Adrenal gland (tissue), 9 donors: ENCODE measurements at regions not wholly inside any gene's neighbourhood (a gene's known extent, or its start where the extent isn't known, plus 50 kb on each side); places are given as distances from the start of the nearest gene placed in this dataset.

Experiments used
- DNase-seq, 7 donors: peaks; one replicate each; pipeline ENCODE4 v3.0.0-alpha.2; 2019 to 2020
- H3K27ac ChIP-seq, 5 donors: fragments of 200-600 bp; sonication (generic) in 4 of 5; 1 replicate in 3 of 5; 2 replicates in 2 of 5; pipeline versions ENCODE4 v1.5.1 to v1.8.0; 2016 to 2020; ENCODE audit warnings: mild to moderate bottlenecking in 1 of 5
- H3K27me3 ChIP-seq: fragments of 200-600 bp; 2 replicates; pipeline ENCODE4 v1.8.0; 2021
- H3K36me3 ChIP-seq, 2 donors: fragments of 200-600 bp; replicated peaks in 1 of 2; 1 replicate in 1 of 2; 2 replicates in 1 of 2; pipeline versions ENCODE4 v1.5.1 to v1.8.0; 2018 to 2022
- H3K4me1 ChIP-seq, 2 donors: fragments of 200-600 bp; replicated peaks in 1 of 2; 1 replicate in 1 of 2; 2 replicates in 1 of 2; pipeline versions ENCODE4 v1.5.1 to v1.8.0; 2018 to 2021
- H3K4me3 ChIP-seq, 4 donors: fragments of 200-600 bp; sonication (generic) in 3 of 4; one replicate each; pipeline ENCODE4 v1.5.1; 2016 to 2018
- H3K9me3 ChIP-seq, 3 donors: fragments of 200-600 bp; sonication (generic) in 1 of 3; replicated peaks in 1 of 3; 1 replicate in 2 of 3; 2 replicates in 1 of 3; pipeline versions ENCODE4 v1.5.1 to v1.8.0; 2016 to 2021
- POLR2A ChIP-seq, 2 donors: fragments of 450-650 bp; IDR thresholded peaks; one replicate each; pipeline ENCODE4 v1.6.1; 2017; ENCODE audit warnings: antibody characterized with exemption in 2 of 2, mild to moderate bottlenecking in 2 of 2, moderate library complexity in 1 of 2
- WGBS, 4 donors: extraction: QIAGEN DNeasy Blood & Tissue Kit in 2 of 4; methylation state at CpG; one replicate each; pipeline versions ENCODE4 v1.1.5 to v1.1.7; 2013 to 2017; 5-methylcytosine and 5-hydroxymethylcytosine counted together
- intact Hi-C, 2 donors: fragments of 100-400 bp; cut with DNase I; formaldehyde crosslinking; loops; one replicate each; pipeline versions ENCODE4 v1.14.1 to v1.15.0; 2022 to 2023
- TF ChIP-seq, protein P1 (sequence below), 6 experiments: fragments of 450-650 bp in 4 of 6; fragments of 200-600 bp in 2 of 6; sonication (generic) in 1 of 6; IDR thresholded peaks; 1 replicate in 5 of 6; 2 replicates in 1 of 6; pipeline versions ENCODE4 v1.5.1 to v1.8.0; 2016 to 2021; ENCODE audit warnings: antibody characterized with exemption in 6 of 6, mild to moderate bottlenecking in 2 of 6, moderate library complexity in 1 of 6
- donor health status: healthy with polysubstance abuse.
- donor health status: Bipolar disorder and iron deficiency.
- donor health status: DM: yes; HTN: yes; CAD: no.
- donor health status: DM: no; HTN: no; CAD: no.
- donor health status: DM: no; HTN: no; CAD: no.

DNA sequence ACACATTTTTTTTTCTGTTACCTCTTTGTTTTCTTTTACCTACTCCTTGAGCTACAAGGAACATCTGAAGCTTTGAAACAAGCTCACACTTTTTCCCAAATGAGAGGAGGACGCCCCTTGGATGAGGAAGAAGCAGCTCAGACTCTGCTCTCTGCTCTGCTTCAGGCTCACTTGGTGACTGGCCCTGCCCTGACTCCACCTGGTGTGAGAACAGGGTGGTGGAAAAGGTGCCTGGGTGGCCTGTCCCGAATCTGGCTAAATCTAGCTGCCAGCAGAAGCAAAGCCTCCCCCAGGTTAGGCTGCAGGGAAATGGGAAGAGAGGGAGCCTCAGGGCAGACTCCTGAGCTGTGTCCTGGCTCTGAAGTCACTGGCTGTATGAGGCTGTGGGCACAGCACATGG is 68.0 kb upstream of the CEACAM8 start:
- 34 to 54% (median 47%) methylated on average over 2 of the region's 2 CpGs for WGBS, 4 donors
- intact Hi-C loops, result no loop called here
- Histone ChIP-seq H3K36me3 (no peaks in the 10 kb centered on the region), H3K27me3 (no peaks in the 10 kb centered on the region), H3K4me1 (no peaks in the 10 kb centered on the region), H3K9me3 (no peaks in the 10 kb centered on the region), H3K27ac (no peak overlapping the region), H3K4me3 (no peak overlapping the region)
- TF ChIP-seq POLR2A (IDR thresholded peaks at IDR 0.05), result no peak
- TF ChIP-seq, protein P1, sequence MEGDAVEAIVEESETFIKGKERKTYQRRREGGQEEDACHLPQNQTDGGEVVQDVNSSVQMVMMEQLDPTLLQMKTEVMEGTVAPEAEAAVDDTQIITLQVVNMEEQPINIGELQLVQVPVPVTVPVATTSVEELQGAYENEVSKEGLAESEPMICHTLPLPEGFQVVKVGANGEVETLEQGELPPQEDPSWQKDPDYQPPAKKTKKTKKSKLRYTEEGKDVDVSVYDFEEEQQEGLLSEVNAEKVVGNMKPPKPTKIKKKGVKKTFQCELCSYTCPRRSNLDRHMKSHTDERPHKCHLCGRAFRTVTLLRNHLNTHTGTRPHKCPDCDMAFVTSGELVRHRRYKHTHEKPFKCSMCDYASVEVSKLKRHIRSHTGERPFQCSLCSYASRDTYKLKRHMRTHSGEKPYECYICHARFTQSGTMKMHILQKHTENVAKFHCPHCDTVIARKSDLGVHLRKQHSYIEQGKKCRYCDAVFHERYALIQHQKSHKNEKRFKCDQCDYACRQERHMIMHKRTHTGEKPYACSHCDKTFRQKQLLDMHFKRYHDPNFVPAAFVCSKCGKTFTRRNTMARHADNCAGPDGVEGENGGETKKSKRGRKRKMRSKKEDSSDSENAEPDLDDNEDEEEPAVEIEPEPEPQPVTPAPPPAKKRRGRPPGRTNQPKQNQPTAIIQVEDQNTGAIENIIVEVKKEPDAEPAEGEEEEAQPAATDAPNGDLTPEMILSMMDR (IDR thresholded peaks at IDR 0.05), result no peak
- no peak for DNase-seq

DNA sequence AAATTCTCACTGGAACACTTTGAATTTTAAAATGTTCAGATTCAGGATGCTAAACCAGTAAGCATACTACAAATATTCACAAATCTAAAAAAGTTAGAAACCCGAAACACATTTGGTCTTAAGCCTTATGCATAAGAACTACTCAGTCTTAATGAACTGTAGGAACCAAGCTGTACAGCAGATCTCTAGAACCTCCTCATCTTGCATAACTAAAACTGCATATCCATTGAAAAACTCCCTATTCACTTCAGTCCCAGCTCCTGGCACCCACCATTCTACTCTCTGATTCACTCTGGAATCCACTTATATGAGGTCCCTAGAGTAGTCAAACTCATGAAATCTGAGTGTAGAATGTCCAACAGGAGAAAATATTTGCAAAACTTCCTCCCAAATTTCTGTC is 65.6 kb upstream of the CEACAM8 start:
- Histone ChIP-seq H3K27ac (no peak overlapping the region), H3K9me3 (no peaks in the 10 kb centered on the region), H3K4me3 (no peak overlapping the region), H3K4me1 (no peaks in the 10 kb centered on the region), H3K27me3 (no peaks in the 10 kb centered on the region), H3K36me3 (no peaks in the 10 kb centered on the region)
- intact Hi-C loops, result no loop called here
- 82 to 94% (median 88%) methylated on average over 1 of the region's 1 CpG for WGBS, 4 donors
- TF ChIP-seq, protein P1 (IDR thresholded peaks at IDR 0.05), result no peak
- no peak for TF ChIP-seq POLR2A (IDR thresholded peaks at IDR 0.05)
- no peak for DNase-seq

DNA sequence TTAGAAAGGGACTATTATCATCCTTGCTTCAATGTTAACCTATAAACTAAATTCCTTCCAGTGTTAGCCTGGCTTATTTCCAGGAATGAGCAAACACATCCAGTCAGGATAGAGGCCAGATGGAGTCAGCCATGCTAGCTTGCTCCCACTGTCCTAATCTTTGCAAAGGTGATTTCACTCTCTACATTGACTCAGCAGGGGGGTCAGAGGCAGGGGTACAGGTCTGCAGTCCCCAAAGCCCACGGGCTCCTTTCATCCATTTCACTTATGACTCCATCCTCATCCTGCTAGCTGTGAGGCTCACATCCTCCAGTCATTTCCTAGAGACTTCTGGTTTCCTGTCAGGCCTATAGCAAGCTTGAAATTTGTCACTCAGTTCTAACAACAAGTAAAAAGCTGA is 63.4 kb upstream of the CEACAM8 start:
- H3K27ac ChIP-seq, result no peak overlapping the region
- no peaks in the 10 kb centered on the region for H3K36me3 ChIP-seq
- WGBS, 4 donors, result 10 to 36% (median 23%) methylated on average over 1 of the region's 1 CpG
- H3K4me1 ChIP-seq, result no peaks in the 10 kb centered on the region
- DNase-seq, result no peak
- H3K4me3 ChIP-seq, result no peak overlapping the region
- intact Hi-C loops, result no loop called here
- TF ChIP-seq POLR2A (IDR thresholded peaks at IDR 0.05), result no peak
- TF ChIP-seq, protein P1 (IDR thresholded peaks at IDR 0.05), result no peak
- no peaks in the 10 kb centered on the region for H3K27me3 ChIP-seq
- no peaks in the 10 kb centered on the region for H3K9me3 ChIP-seq

DNA sequence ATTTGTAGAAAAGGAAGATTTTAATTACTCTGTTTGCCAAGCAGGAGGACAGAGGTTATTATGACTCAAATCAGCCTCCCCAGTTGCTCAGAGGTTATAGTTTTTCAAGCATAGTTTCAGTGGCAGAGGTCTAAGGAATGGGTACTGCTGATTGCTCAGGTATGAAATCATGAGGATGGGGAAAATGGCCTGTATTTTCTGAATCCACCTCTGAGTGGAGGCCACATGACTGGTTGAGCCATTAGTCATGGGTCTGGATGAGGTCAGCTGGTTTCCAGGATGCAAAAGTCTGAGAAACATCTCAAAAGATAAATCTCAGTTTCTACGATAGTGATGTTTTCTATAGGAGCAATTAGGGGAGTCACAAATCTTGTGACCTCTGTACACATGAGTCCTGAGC is 62.8 kb upstream of the CEACAM8 start:
- Histone ChIP-seq H3K9me3 (no peaks in the 10 kb centered on the region), H3K36me3 (no peaks in the 10 kb centered on the region), H3K4me3 (no peak overlapping the region), H3K27ac (no peak overlapping the region), H3K27me3 (no peaks in the 10 kb centered on the region), H3K4me1 (no peaks in the 10 kb centered on the region)
- TF ChIP-seq POLR2A (IDR thresholded peaks at IDR 0.05), result no peak
- TF ChIP-seq, protein P1 (IDR thresholded peaks at IDR 0.05), result no peak
- intact Hi-C loops, result no loop called here
- no peak for DNase-seq
- WGBS, 4 donors, result 45 to 70% (median 67%) methylated on average over 1 of the region's 1 CpG
